H1 (cell line): ENCODE measurements at regions not wholly inside any gene's neighbourhood (a gene's known extent, or its start where the extent isn't known, plus 50 kb on each side); places are given as distances from the start of the nearest gene placed in this dataset.

Experiments
- CTCF ChIA-PET: fragments of 300-600 bp; sonication (Branson Sonifier 250); formaldehyde crosslinking; loops from one replicate; lab custom pipeline; 2021; ENCODE audit not compliant: partially characterized antibody; lab: Charles Lee
- POLR2A ChIA-PET: fragments of 300-600 bp; sonication (Branson Sonifier 250); formaldehyde crosslinking; loops from one replicate; lab custom pipeline; 2021; ENCODE audit warnings: inconsistent platforms; ENCODE audit not compliant: partially characterized antibody; lab: Charles Lee
- DNase-seq, 2 experiments: peaks; one replicate each; pipeline versions ENCODE4 v3.0.0 to v3.0.0-alpha.2; 2010 to 2022; ENCODE audit warnings: low spot score in 2 of 2, low read depth in 1 of 2, mixed read lengths in 1 of 2
- FAIRE-seq: peaks from 2 replicates; lab custom pipeline; 2011; peaks lifted over from hg19 to GRCh38; lab: Jason Lieb, UNC
- H2AFZ ChIP-seq: 2 replicates; pipeline ENCODE4 v1.8.1; 2012; ENCODE audit warnings: low read length, inconsistent platforms
- H2AK5ac ChIP-seq: 2 replicates; pipeline ENCODE4 v1.6.1; 2013; ENCODE audit warnings: low read depth, low read length
- H2BK120ac ChIP-seq: replicated peaks from 2 replicates; pipeline ENCODE3; 2013; ENCODE audit warnings: low read depth, low read length, inconsistent platforms
- H2BK12ac ChIP-seq: 2 replicates; pipeline ENCODE4 v1.6.1; 2013; ENCODE audit warnings: low read depth, low read length
- H2BK15ac ChIP-seq: 2 replicates; pipeline ENCODE4 v1.6.1; 2013; ENCODE audit warnings: low read length
- H2BK20ac ChIP-seq: 2 replicates; pipeline ENCODE4 v1.6.1; 2013; ENCODE audit warnings: low read length
- H2BK5ac ChIP-seq: 2 replicates; pipeline ENCODE4 v1.6.1; 2013; ENCODE audit warnings: low read depth, low read length
- H3K14ac ChIP-seq: 2 replicates; pipeline ENCODE4 v1.6.1; 2013; ENCODE audit warnings: inconsistent platforms; ENCODE audit not compliant: insufficient read length
- H3K18ac ChIP-seq: 2 replicates; pipeline ENCODE4 v1.6.1; 2013; ENCODE audit warnings: low read length; ENCODE audit errors: extremely low read depth
- H3K23ac ChIP-seq: 2 replicates; pipeline ENCODE4 v1.6.1; 2013; ENCODE audit warnings: inconsistent platforms; ENCODE audit not compliant: insufficient read length
- H3K23me2 ChIP-seq: 2 replicates; pipeline ENCODE4 v1.6.1; 2013; ENCODE audit warnings: low read depth, low read length
- H3K27ac ChIP-seq: 2 replicates; pipeline ENCODE4 v1.6.1; 2011; ENCODE audit warnings: low read depth, low read length, inconsistent platforms
- H3K27me3 ChIP-seq, 4 experiments: replicated peaks in 1 of 4; 1 replicate in 1 of 4; 2 replicates in 3 of 4; pipeline versions ENCODE4 v1.6.1 to v1.8.1; 2011 to 2013; ENCODE audit warnings: low read length in 3 of 4, mild to moderate bottlenecking in 3 of 4, inconsistent platforms in 2 of 4, mixed read lengths in 2 of 4, moderate library complexity in 1 of 4; ENCODE audit not compliant: control insufficient read depth in 3 of 4, insufficient read depth in 3 of 4; ENCODE audit errors: extremely low read depth in 1 of 4
- H3K36me3 ChIP-seq, 4 experiments: 2 replicates each; pipeline versions ENCODE4 v1.6.1 to v1.8.1; 2011 to 2013; ENCODE audit warnings: mild to moderate bottlenecking in 4 of 4, low read length in 3 of 4, moderate library complexity in 2 of 4, control low read depth in 1 of 4, inconsistent platforms in 1 of 4; ENCODE audit not compliant: insufficient read depth in 4 of 4, control insufficient read depth in 2 of 4
- H3K4ac ChIP-seq: replicated peaks from 2 replicates; pipeline ENCODE3; 2013; ENCODE audit warnings: low read length, low read depth, mixed read lengths, inconsistent platforms; ENCODE audit not compliant: insufficient read length
- H3K4me1 ChIP-seq, 4 experiments: replicated peaks in 1 of 4; 1 replicate in 1 of 4; 2 replicates in 3 of 4; pipeline versions ENCODE4 v1.6.1 to v1.8.1; 2011 to 2013; ENCODE audit warnings: low read length in 3 of 4, inconsistent platforms in 2 of 4, mixed read lengths in 1 of 4; ENCODE audit not compliant: insufficient read depth in 4 of 4, control insufficient read depth in 3 of 4
- H3K4me2 ChIP-seq, 2 experiments: 2 replicates each; pipeline versions ENCODE4 v1.6.1 to v1.8.1; 2011 to 2013; ENCODE audit warnings: low read depth in 2 of 2, low read length in 2 of 2, control low read depth in 1 of 2, inconsistent platforms in 1 of 2, mild to moderate bottlenecking in 1 of 2; ENCODE audit not compliant: insufficient read depth in 1 of 2
- H3K4me3 ChIP-seq, 4 experiments: fragments of 200-600, 300-600 bp in 1 of 4; sonication (generic), shearing (Covaris generic), sonication (Bioruptor Twin) in 1 of 4; 2 replicates each; pipeline versions ENCODE4 v1.5.1 to v1.8.1; 2011 to 2016; ENCODE audit warnings: low read length in 4 of 4, low read depth in 3 of 4, control low read depth in 2 of 4, inconsistent platforms in 2 of 4, mild to moderate bottlenecking in 2 of 4, mixed read lengths in 1 of 4, moderate library complexity in 1 of 4; ENCODE audit not compliant: insufficient read depth in 2 of 4; ENCODE audit errors: extremely low read depth in 1 of 4
- H3K56ac ChIP-seq: replicated peaks from 2 replicates; pipeline ENCODE3; 2013; ENCODE audit warnings: low read depth, mild to moderate bottlenecking, mixed read lengths, low read length, inconsistent platforms; ENCODE audit not compliant: insufficient read length
- H3K79me1 ChIP-seq: 2 replicates; pipeline ENCODE4 v1.6.1; 2013; ENCODE audit warnings: low read depth, low read length, control low read depth
- H3K79me2 ChIP-seq, 2 experiments: 2 replicates each; pipeline versions ENCODE4 v1.6.1 to v1.8.1; 2012 to 2013; ENCODE audit warnings: low read length in 2 of 2, mild to moderate bottlenecking in 2 of 2, inconsistent platforms in 1 of 2; ENCODE audit not compliant: insufficient read depth in 2 of 2, control insufficient read depth in 1 of 2
- H3K9ac ChIP-seq, 4 experiments: replicated peaks in 1 of 4; 1 replicate in 1 of 4; 2 replicates in 3 of 4; pipeline versions ENCODE4 v1.6.1 to v1.8.1; 2011 to 2013; ENCODE audit warnings: low read depth in 3 of 4, low read length in 3 of 4, control low read depth in 2 of 4, mild to moderate bottlenecking in 2 of 4, moderate library complexity in 2 of 4, inconsistent platforms in 1 of 4; ENCODE audit errors: extremely low read depth in 1 of 4
- H3K9me3 ChIP-seq, 2 experiments: 2 replicates each; pipeline versions ENCODE4 v1.6.1 to v1.8.1; 2012 to 2013; ENCODE audit warnings: mild to moderate bottlenecking in 2 of 2, moderate library complexity in 2 of 2, control low read depth in 1 of 2, inconsistent platforms in 1 of 2, low read depth in 1 of 2, low read length in 1 of 2, mixed read lengths in 1 of 2; ENCODE audit not compliant: insufficient read depth in 2 of 2
- H4K20me1 ChIP-seq, 2 experiments: replicated peaks in 1 of 2; 2 replicates each; pipeline versions ENCODE3 to v1.8.1; 2011 to 2013; ENCODE audit warnings: inconsistent platforms in 2 of 2, low read length in 2 of 2, mild to moderate bottlenecking in 1 of 2; ENCODE audit not compliant: insufficient read depth in 2 of 2, control insufficient read depth in 1 of 2
- H4K5ac ChIP-seq: 2 replicates; pipeline ENCODE4 v1.6.1; 2013; ENCODE audit warnings: low read length, low read depth, mixed read lengths, inconsistent platforms; ENCODE audit not compliant: insufficient read length
- H4K8ac ChIP-seq: 2 replicates; pipeline ENCODE4 v1.8.0; 2013; ENCODE audit warnings: mild to moderate bottlenecking, moderate library complexity, low read length, inconsistent platforms; ENCODE audit not compliant: insufficient read depth; ENCODE audit errors: extremely low read depth
- H4K91ac ChIP-seq: replicated peaks from 2 replicates; pipeline ENCODE3; 2013; ENCODE audit warnings: low read length, mixed read lengths, inconsistent platforms; ENCODE audit not compliant: insufficient read length
- BACH1 ChIP-seq: IDR thresholded peaks from 2 replicates; pipeline ENCODE4 v1.6.1; 2012; ENCODE audit warnings: low read length, improper control_type of control experiment
- CHD1 ChIP-seq: IDR thresholded peaks from 2 replicates; pipeline ENCODE4 v1.6.1; 2012; ENCODE audit warnings: low read depth, low read length, improper control_type of control experiment
- FOSL1 ChIP-seq: IDR thresholded peaks from 2 replicates; pipeline ENCODE4 v1.6.1; 2011; ENCODE audit warnings: mild to moderate bottlenecking, low read depth, low read length, moderate library complexity; ENCODE audit not compliant: insufficient read depth
- TAF1 ChIP-seq: IDR thresholded peaks from 2 replicates; pipeline ENCODE4 v1.6.1; 2011; ENCODE audit warnings: mild to moderate bottlenecking, low read depth, low read length
- TEAD4 ChIP-seq: IDR thresholded peaks from 2 replicates; pipeline ENCODE4 v1.6.1; 2012; ENCODE audit warnings: low read depth, low read length, inconsistent platforms, mixed read lengths
- WGBS, 2 experiments: shearing (Covaris generic) in 1 of 2; methylation state at CpG; one replicate each; pipeline versions ENCODE4 v1.1.6 to v1.1.7; 2013 to 2015; ENCODE audit warnings: low lambda C conversion rate in 2 of 2, mixed read lengths in 2 of 2, inconsistent platforms in 1 of 2, low coverage in 1 of 2, missing lambda C conversion rate in 1 of 2; ENCODE audit not compliant: insufficient replicate concordance in 2 of 2, insufficient coverage in 1 of 2, insufficient read length in 1 of 2; ENCODE audit errors: extremely low coverage in 1 of 2, missing lambda C conversion rate in 1 of 2; 5-methylcytosine and 5-hydroxymethylcytosine counted together

DNA sequence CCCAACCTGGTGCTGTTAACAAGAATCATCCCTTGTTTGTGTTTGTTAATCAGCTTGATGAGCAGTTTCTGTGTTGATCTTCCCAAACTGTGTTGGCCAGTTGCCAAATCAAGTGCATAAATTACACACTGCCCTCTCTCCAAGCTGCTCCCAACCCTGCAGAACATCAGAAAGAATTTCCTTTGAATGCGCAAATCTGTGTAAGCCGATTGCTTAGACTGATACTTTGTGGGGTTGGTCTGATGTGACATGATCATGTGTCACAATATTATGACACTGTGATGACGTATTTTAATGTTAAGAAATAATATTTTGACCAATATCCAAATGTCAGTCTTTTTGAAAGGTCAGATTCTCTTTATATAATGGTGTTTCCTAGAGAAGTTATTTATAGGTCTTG is 766.4 kb upstream of the WWC1 start:
- H3K27me3 ChIP-seq = no peaks in the 10 kb centered on the region
- ChIA-PET CTCF (interaction anchor here (0.6 to 1.8 kb wide), 3 partner anchors 40 to 263 kb away, joined by 3 to 4 read pairs (median 3); no protein-coding TSS in a partner anchor), POLR2A (no interaction called here)
- no peaks in the 10 kb centered on the region; a peak in 1 of 8 replicates for H3K36me3 ChIP-seq
- no peak overlapping the region for H3K9ac ChIP-seq
- no peaks in the 10 kb centered on the region for H4K20me1 ChIP-seq
- H2AK5ac ChIP-seq = no peak overlapping the region
- H3K14ac ChIP-seq = no peak overlapping the region
- no peaks in the 10 kb centered on the region; a peak in 1 of 7 replicates for H3K4me1 ChIP-seq
- H4K91ac ChIP-seq = no peak overlapping the region
- no peak overlapping the region for H4K5ac ChIP-seq
- H2BK12ac ChIP-seq = no peak overlapping the region
- H2AFZ ChIP-seq = no peak overlapping the region
- peaks cover 4 to 6% of the 10 kb centered on the region in 2 experiments; a peak in 1 of 4 replicates for H3K9me3 ChIP-seq
- H3K23ac ChIP-seq = no peak overlapping the region
- no peak overlapping the region for H2BK5ac ChIP-seq
- H2BK120ac ChIP-seq = no peak overlapping the region
- H3K56ac ChIP-seq = no peak overlapping the region
- H3K4me3 ChIP-seq = no peak overlapping the region
- TF ChIP-seq TEAD4 = no peak
- no peak for TF ChIP-seq TAF1
- no peak for TF ChIP-seq BACH1
- TF ChIP-seq FOSL1 = no peak
- no peak for TF ChIP-seq CHD1
- 93% methylated on average over 3 of the region's 3 CpGs; no CpG with 5 or more reads in 1 of the 2 experiments for WGBS, 2 experiments
- no peak overlapping the region for H2BK15ac ChIP-seq
- no peak overlapping the region for H3K4me2 ChIP-seq
- H3K23me2 ChIP-seq = no peaks in the 10 kb centered on the region
- H3K79me2 ChIP-seq = no peaks in the 10 kb centered on the region
- H4K8ac ChIP-seq = no peak overlapping the region
- DNase-seq = no peak
- no peaks in the 10 kb centered on the region for H3K79me1 ChIP-seq
- H3K4ac ChIP-seq = no peak overlapping the region
- no peak overlapping the region for H3K27ac ChIP-seq
- no peak overlapping the region for H3K18ac ChIP-seq
- no peak overlapping the region for H2BK20ac ChIP-seq
- FAIRE-seq = no peak
